ENCODE measurements at regions not wholly inside any gene's neighbourhood (a gene's known extent, or its start where the extent isn't known, plus 50 kb on each side); places are given as distances from the start of the nearest gene placed in this dataset.

DNA sequence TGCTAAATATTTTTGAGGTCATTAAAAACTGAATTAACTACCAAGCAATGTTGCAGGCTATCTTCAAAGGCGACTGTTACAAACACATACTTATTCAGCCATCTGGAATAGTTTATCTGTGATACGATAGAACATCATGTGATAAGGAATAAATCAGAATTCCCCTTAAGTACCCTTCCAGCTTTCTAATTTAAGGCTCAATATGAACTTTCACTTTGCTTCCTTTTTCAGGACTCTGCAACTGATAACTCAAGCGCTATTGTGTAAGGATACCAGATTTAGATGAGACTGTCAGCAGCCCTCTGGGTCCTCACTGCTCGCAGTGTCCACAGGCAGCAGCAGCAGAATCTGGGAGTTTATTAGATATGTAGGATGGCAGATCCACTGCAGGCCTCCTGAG is 416.3 kb downstream of the SPATA31D1 start (continued):
- TF ChIP-seq, protein P1, sequence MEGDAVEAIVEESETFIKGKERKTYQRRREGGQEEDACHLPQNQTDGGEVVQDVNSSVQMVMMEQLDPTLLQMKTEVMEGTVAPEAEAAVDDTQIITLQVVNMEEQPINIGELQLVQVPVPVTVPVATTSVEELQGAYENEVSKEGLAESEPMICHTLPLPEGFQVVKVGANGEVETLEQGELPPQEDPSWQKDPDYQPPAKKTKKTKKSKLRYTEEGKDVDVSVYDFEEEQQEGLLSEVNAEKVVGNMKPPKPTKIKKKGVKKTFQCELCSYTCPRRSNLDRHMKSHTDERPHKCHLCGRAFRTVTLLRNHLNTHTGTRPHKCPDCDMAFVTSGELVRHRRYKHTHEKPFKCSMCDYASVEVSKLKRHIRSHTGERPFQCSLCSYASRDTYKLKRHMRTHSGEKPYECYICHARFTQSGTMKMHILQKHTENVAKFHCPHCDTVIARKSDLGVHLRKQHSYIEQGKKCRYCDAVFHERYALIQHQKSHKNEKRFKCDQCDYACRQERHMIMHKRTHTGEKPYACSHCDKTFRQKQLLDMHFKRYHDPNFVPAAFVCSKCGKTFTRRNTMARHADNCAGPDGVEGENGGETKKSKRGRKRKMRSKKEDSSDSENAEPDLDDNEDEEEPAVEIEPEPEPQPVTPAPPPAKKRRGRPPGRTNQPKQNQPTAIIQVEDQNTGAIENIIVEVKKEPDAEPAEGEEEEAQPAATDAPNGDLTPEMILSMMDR (IDR thresholded peaks at IDR 0.05; ENCODE audit: poor library complexity, severe bottlenecking), result no peak
- TF ChIP-seq SMC3 (conservative IDR thresholded peaks at IDR 0.05; ENCODE audit: poor library complexity) (no peak), TAF1 (IDR thresholded peaks at IDR 0.05; ENCODE audit: low read depth) (no peak)

DNA sequence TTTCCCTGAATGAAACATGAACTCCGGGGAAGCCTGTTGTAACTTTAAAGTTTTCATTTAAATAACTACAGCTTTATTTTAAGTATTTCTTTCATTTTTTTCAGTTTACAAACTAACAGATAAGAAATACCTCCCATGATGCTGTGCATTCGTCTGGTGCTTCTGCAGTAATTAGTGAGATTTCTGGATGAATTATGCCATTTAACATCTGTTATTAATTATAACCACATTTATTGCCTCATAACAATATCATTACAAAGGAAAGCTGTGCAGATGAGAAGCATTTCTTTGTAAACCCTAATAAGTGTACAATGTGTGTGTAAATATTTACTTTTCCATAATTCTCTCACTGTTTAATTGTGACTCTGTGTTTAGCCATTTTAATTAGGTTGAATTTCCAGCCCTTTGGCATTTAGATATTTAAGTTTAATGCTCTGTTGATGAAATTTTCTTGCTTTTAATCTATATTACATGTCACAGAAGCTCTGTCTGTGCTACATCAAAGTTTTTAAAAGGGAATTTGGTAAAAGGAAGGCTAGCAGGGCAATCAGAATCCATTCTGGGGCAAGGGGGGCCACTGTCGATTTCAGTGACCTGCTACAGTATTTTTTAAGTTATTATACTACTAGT is 418.0 kb downstream of the SPATA31D1 start:
- no peaks in the 10 kb centered on the region for H3K9me2 ChIP-seq (ENCODE audit: insufficient read depth, low read length)
- H3K4me3 ChIP-seq (ENCODE audit: low read length), result no peak overlapping the region
- H4K20me1 ChIP-seq (ENCODE audit: insufficient read depth), result no peaks in the 10 kb centered on the region
- no peak overlapping the region for H3K4me2 ChIP-seq (ENCODE audit: low read length)
- H3K9me3 ChIP-seq (ENCODE audit: low read length), result no peaks in the 10 kb centered on the region
- no peaks in the 10 kb centered on the region for H3K27me3 ChIP-seq (ENCODE audit: insufficient read depth, low read depth, low read length)
- no peak overlapping the region for H3K9ac ChIP-seq (ENCODE audit: low read length)
- H3K27ac ChIP-seq (ENCODE audit: low read length), result no peak overlapping the region
- no peaks in the 10 kb centered on the region for H3K79me2 ChIP-seq (replicated peaks; ENCODE audit: insufficient read depth, low read length)
- no peaks in the 10 kb centered on the region for H3F3A ChIP-seq (ENCODE audit: insufficient read depth, low read length, poor library complexity, severe bottlenecking)
- H2AFZ ChIP-seq (ENCODE audit: low read depth, low read length), result no peak overlapping the region
- H3K36me3 ChIP-seq (ENCODE audit: insufficient read depth, low read length), result no peaks in the 10 kb centered on the region
- no peak for TF ChIP-seq SMC3 (conservative IDR thresholded peaks at IDR 0.05; ENCODE audit: poor library complexity)
- TF ChIP-seq, protein P1 (IDR thresholded peaks at IDR 0.05; ENCODE audit: poor library complexity, severe bottlenecking), result no peak
- no peak for TF ChIP-seq EZH2 (IDR thresholded peaks at IDR 0.05; ENCODE audit: borderline replicate concordance, insufficient read depth, low read length, poor library complexity, severe bottlenecking)

DNA sequence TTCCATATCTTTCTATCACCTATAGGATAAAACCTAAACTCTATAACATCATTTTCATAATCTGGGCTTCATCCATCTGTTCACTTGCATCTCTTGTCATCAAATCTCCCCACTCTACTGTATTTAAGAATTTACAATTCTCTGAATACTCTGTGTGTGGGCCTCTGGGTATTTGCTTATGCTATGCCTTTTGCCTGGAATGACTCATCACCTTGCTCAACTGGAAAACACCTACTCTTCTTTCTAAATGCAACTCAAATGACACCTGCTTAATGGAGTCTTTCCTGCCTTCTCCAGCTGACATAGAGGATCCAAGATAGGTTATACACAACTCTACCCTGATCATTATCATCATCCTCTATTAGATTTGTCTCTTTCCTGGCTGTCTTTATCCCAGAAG is 421.7 kb downstream of the SPATA31D1 start:
- H3K4me2 ChIP-seq (ENCODE audit: low read length), result no peak overlapping the region
- H2AFZ ChIP-seq (ENCODE audit: low read depth, low read length), result no peak overlapping the region
- no peaks in the 10 kb centered on the region for H3K9me2 ChIP-seq (ENCODE audit: insufficient read depth, low read length)
- H3K27me3 ChIP-seq (ENCODE audit: insufficient read depth, low read depth, low read length), result no peaks in the 10 kb centered on the region
- H3K27ac ChIP-seq (ENCODE audit: low read length), result no peak overlapping the region
- H3K9ac ChIP-seq (ENCODE audit: low read length), result no peak overlapping the region
- no peaks in the 10 kb centered on the region for H3K9me3 ChIP-seq (ENCODE audit: low read length)
- no peak for TF ChIP-seq TAF1 (IDR thresholded peaks at IDR 0.05; ENCODE audit: low read depth)
- TF ChIP-seq, protein P1 (IDR thresholded peaks at IDR 0.05; ENCODE audit: poor library complexity, severe bottlenecking), result no peak
- TF ChIP-seq SMC3 (conservative IDR thresholded peaks at IDR 0.05; ENCODE audit: poor library complexity), result no peak
- TF ChIP-seq, protein P2, sequence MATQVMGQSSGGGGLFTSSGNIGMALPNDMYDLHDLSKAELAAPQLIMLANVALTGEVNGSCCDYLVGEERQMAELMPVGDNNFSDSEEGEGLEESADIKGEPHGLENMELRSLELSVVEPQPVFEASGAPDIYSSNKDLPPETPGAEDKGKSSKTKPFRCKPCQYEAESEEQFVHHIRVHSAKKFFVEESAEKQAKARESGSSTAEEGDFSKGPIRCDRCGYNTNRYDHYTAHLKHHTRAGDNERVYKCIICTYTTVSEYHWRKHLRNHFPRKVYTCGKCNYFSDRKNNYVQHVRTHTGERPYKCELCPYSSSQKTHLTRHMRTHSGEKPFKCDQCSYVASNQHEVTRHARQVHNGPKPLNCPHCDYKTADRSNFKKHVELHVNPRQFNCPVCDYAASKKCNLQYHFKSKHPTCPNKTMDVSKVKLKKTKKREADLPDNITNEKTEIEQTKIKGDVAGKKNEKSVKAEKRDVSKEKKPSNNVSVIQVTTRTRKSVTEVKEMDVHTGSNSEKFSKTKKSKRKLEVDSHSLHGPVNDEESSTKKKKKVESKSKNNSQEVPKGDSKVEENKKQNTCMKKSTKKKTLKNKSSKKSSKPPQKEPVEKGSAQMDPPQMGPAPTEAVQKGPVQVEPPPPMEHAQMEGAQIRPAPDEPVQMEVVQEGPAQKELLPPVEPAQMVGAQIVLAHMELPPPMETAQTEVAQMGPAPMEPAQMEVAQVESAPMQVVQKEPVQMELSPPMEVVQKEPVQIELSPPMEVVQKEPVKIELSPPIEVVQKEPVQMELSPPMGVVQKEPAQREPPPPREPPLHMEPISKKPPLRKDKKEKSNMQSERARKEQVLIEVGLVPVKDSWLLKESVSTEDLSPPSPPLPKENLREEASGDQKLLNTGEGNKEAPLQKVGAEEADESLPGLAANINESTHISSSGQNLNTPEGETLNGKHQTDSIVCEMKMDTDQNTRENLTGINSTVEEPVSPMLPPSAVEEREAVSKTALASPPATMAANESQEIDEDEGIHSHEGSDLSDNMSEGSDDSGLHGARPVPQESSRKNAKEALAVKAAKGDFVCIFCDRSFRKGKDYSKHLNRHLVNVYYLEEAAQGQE (IDR thresholded peaks at IDR 0.05; ENCODE audit: borderline replicate concordance), result no peak
- no peak for TF ChIP-seq EP300 (conservative IDR thresholded peaks at IDR 0.05; ENCODE audit: poor library complexity, severe bottlenecking)
- TF ChIP-seq MXI1 (conservative IDR thresholded peaks at IDR 0.05; ENCODE audit: poor library complexity, severe bottlenecking), result no peak
- TF ChIP-seq EZH2 (IDR thresholded peaks at IDR 0.05; ENCODE audit: borderline replicate concordance, insufficient read depth, low read length, poor library complexity, severe bottlenecking), result no peak
- no peak for TF ChIP-seq RAD21 (conservative IDR thresholded peaks at IDR 0.05)
- no peak for TF ChIP-seq POLR2AphosphoS5 (IDR thresholded peaks at IDR 0.05)
- H3K36me3 ChIP-seq (ENCODE audit: insufficient read depth, low read length), result no peaks in the 10 kb centered on the region
- no peaks in the 10 kb centered on the region for H3F3A ChIP-seq (ENCODE audit: insufficient read depth, low read length, poor library complexity, severe bottlenecking)
- H3K79me2 ChIP-seq (replicated peaks; ENCODE audit: insufficient read depth, low read length), result no peaks in the 10 kb centered on the region
- H3K4me3 ChIP-seq (ENCODE audit: low read length), result no peak overlapping the region
- no peaks in the 10 kb centered on the region for H4K20me1 ChIP-seq (ENCODE audit: insufficient read depth)
